HG03108 (cell line): ENCODE measurements at regions not wholly inside any gene's neighbourhood (a gene's known extent, or its start where the extent isn't known, plus 50 kb on each side); places are given as distances from the start of the nearest gene placed in this dataset.
A peak's percentile ranks its signal among the peaks of the same experiment; 100 is the strongest.

Source experiments
- ATAC-seq: cut with Tn5 transposase; IDR thresholded peaks from one replicate; pipeline ENCODE4 v1.9.1; 2021; ENCODE audit warnings: moderate library complexity; ENCODE audit not compliant: unreplicated experiment

DNA sequence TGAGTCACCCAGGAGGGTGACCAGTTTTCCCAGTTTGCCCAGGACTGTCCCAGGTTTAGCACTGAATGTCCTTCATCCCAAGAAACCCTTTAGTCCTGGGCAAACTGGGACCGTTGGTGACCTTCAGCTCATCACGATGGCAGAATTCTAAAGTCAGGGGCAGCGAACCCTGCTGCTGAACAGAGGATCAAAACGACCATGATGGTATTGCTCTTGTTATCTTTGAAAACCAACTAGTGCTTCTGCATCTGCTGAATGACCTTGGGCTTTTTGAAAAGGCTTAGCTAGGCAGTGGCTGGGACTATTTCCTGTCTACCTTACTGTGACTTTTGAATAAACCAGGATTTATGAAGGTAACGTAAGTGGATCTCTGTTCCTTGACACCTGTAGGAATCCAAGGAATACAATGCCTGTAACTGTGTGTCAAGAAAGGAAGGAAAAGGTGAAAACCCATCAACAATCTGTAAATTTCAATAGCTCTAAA lies 281.9 kb downstream of the SOX9 start:
- ATAC-seq = no peak

DNA sequence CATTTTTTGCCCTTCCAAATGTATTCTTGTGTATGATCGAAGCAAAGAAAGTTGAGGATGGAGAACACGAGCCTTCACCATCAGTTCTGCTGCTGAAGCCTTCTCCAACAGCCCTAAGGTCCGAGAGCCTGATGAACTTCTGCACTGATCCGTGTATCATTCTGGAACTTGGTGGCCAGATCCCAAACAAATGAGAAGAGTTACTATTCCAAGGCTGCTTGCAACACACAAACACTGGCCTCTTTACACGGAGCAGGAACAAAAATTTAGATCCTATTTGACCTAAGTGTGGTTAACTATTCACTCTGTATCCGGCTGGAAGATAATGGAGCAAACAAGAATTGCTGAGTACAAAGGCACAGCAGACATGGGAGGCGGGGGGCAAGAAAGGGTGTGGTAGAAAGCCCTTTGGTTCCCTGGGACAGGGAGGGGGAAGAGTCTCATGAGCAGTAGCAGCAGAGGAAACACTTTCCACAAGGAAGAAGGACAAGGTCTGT lies 282.9 kb downstream of the SOX9 start:
- ATAC-seq = no peak

DNA sequence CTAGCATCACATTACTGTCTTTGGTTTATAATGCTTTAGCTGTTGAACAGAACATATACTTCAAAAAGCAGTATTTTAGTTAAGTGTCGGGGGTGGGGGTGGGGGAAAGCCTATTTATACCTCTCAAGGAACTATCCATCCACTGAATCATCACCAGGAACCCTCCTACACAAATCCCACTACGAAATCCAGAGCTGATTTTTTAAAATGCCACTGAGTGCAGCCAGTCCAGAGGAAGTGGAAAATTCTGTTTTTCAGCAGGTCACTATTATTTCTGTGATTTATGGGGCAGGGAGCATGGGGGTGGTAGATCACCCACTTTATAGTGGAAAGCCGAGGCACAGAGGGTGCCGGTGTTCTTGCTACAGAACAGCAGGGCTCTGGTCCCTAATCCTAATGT lies 284.1 kb downstream of the SOX9 start:
- no peak for ATAC-seq

DNA sequence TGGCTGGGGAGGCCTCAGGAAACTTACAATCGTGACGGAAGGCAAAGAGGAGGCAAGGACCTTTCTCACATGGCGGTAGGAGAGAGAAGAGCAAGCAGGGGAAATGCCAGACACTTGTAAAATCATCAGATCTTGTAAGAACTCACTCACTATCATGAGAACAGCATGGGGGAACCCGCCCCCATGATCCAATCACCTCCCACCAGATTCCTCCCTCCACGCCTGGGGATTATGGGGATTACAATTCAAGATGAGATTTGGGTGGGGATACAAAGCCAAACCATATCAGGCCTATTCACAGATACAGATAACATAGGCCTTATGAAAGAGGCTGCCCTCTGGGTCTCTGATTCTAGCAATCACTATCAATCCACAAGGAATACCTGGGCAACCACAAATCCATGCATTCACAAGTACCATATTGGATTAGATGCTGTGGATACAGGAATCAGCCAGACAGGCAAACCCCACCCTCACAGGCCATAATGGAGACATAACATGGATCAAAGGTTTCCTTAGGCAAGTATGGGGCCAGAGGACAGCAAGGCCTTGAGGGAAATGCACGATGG lies 284.9 kb downstream of the SOX9 start:
- no peak for ATAC-seq

DNA sequence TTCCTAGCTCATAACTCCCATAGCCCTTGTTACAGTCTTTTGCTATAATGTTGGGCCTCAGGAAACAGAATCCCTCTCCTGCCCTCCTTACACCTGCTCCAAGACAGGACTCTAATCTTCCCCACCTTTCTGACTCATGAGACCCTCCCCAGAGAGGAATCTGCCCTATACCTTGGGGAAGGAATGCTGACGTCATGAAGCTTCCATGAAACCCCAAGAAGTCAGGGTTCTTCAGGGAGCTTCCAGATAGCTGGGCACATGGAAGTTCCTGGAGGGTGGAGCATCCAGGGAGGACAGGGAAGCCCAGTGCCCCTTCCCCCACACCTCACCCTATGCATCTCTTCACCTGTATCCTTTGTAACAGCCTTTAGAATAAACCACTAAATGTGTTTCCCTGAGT lies 285.7 kb downstream of the SOX9 start:
- ATAC-seq = no peak

DNA sequence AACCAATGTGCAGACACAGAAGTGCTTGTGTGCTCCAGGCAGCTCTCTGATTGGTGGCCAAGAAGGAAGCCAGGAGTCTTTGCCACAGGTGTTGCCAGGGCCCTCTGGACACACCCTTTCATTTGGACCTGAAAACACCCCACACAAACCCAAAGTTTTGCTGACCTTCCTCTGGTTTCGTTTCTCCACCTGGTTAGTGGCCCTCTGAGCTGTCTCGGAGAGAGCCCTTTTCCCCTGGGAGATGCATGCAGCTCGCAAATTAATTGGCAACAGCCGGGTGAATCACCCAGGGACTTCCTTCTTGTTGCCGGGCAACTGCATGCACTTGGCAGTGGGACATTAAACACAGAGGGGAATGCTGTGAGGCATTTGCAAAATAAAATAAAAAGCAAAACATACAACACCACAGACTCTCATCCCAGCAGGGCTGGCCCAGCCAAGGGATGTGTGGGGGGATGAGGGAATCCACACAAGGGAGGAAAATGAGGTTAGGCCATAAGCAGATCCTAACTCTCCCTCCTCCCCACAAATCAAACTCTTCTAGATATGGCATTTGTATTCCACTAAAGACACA lies 286.6 kb downstream of the SOX9 start:
- peak; percentile 69 for ATAC-seq

DNA sequence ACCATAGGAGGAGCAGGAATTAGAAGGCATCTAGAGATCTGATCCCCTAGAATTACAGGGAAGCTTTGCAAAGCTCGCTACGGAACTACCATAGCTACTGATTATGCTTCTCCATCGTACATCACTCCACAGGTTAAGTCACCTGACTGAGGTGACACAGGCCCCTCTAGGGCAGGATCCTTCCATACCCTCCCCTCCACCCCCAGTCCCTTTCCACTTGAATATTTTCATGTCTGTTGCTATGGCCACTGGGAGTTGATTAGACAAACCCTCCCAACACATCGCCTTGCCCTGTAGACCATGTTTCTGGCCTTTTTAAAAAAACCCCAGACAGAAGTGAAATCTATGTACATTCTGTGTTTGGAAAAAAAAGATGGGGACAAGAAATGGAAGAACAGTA lies 287.1 kb downstream of the SOX9 start:
- ATAC-seq = no peak

DNA sequence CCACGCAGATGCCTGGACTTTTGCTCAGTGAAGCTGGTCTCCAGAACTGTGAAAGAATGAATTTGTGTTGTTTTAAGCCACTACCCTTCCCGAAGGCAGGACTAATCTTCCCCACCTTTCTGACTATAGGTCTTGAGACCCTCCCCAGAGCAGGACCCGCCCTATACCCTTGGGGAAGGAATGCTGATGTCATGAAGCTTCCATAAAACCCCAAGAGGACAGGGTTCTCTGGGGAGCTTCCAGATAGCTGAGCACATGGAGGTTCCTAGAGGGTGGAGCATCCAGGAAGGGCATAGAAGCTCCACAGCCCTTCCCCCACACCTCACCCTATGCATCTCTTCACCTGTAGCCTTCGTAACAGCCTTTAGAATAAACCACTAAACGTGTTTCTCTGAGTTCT lies 287.8 kb downstream of the SOX9 start:
- no peak for ATAC-seq

DNA sequence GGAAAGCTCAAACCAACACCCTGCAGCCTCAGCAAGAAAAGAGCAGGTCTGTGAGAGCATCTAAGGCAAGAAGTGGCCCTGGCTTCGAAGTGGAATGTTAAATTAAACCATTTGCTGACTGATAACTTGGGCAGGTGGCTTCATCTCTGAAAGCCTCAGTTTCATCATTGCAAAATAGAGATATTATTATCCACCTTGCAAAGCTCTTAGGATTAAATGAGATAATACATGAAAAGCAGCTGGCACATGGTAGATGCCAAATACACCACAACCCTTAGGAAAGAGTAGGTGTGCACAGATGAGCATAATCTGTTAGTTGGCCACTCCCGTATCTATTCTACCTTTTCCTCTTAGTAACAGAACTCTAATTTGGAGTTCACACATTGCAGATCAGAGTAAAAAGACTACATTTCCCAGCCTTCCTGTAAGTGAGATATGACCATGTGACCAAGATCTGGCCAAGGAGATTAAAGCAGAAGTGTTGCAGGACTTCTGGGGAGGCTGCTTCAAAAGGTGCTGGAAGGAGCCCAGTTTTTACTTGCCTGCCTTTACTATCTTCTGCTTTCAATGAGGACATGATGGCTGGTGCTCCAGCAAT lies 288.7 kb downstream of the SOX9 start:
- no peak for ATAC-seq

DNA sequence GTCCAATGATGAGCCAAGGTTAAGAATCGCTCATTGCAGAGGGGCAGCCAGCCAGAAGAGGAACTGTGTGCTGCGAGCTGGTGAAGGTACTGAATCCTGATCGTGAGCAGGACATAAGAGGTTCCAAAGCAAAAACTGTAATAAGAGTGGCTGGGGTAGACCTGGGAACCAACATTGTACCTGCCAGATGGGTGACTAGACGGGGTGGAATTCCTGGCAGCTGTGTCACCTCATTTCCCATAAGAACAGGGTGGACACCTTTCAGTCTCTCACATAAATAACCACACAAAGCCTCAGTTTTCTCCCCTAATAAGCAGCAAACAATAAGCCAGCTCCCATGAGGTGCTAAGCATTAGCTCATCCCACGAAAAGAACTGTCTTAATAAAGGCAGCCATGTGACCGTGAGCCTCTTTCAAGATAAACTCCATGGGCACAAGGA lies 290.3 kb downstream of the SOX9 start:
- no peak for ATAC-seq

DNA sequence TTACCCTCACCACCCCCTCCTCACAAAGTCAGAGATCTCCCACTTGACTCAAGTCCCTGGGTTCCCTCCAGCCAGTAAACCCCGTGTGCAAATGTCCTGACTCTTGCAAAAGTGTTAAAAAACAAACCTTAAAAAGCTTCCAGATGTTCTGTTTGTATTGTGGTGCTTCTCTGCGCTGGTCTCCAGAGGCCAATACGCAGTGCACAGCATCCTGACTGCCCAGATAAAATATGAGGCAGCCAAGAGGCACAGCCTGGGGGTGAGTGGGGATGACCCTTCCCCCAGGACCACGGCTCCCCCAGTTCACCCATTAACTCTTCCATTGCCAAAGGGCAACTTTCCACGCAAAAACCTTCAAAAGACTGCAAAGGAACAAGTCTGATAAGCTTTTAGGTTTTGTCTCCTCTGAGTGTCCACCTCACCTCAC lies 291.8 kb downstream of the SOX9 start:
- no peak for ATAC-seq

DNA sequence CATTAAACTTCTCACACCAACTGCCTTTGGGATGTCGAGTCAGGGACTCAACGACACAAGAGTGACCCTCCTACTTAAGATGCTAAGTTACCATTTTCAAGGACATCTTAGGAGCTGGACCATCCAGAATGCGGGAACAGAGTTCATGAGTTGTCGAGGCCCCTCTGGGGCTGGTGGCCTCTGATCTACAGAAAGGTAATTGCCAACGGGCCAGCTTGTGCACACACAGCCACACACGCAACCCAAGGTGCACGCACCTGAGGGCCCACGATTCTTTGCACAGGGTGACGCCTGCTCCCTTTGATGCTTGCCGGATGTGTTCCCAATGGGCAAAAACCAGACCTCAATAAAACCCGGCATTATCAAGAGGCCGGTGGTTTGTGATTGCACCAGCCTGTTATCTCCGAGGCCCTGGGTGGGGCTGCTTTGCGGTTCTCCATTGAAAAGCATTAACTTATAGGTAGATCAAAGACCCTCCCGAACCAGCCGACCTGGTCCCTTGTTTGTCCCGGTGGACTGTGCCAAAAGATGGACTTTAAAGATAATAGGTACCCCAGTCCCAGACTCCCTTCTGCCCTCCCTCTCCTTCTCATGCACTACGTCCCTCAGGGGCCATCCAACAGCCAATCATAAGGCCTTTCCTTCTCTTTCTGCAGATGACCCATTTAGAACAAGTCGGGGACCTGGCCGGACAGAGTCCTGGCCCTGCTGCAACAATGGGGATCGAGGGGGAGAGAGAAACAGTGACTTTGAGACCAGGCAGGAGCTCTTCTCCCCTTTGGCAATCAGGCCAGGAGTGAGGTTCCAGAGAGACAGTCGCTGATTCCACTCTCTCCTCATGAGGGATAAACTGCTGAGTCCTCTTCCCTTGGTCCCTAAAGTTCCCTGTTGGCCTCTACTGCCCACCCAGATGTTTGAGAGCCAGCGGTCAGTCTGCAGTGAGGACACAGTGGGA lies 292.5 kb downstream of the SOX9 start:
- no peak for ATAC-seq

DNA sequence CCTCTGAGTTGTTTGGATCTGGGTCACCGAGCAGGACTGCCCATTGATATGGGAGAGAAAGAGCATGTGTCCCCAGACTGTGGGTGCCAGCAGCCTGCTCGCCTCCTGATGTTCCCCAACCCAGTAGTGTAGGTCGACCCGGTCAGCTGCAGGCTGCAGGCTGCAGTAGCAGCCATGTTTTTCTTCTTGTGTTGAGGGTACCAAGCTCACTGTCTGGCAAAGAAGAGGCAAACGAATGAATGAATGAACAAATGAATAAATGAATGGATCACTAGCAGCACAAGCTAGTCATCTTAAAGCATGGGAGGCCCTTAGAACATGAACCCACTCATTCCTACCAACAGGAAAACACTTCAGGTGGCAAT lies 293.2 kb downstream of the SOX9 start:
- ATAC-seq = no peak

DNA sequence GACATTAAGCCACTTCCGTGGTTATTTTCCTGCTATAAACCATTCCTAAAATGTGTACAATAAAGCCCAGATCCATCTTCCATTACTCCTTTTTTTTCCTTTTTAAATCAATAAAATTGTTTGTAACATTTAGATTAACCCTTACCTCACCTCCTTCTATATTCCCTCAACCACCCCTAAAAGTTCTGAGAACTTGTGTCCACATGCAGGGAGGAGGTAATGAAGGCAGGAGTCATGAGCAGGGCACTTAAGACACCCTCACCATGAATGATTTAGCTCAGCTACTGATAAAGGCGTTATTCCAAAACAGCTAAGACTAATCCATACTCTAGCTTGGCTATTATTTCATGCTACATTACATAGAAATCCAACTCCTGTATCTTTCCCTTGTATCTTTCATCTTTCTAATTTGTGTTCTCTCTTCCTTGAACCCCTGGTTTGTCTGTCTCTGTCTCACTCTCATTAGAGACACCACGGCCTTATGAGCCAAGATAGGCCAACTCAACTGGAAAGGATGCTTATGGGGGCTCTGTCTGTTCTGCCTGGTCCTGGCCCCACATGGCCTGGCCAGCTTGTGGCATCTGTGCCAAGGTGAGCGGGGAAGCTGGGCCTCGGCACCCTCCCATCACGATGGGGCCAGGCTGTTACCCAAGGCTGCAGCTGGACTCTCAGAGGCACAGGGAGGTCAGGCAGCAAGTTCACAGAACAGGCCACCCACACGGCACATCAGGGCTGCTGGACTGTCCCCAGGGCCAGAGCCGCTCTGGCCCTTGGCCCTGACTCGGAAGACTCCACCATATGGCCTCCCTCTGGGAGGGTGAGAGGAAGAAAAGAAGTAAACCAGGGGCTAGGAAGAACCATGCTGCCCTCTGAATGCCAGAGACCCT lies 294.4 kb downstream of the SOX9 start:
- no peak for ATAC-seq

DNA sequence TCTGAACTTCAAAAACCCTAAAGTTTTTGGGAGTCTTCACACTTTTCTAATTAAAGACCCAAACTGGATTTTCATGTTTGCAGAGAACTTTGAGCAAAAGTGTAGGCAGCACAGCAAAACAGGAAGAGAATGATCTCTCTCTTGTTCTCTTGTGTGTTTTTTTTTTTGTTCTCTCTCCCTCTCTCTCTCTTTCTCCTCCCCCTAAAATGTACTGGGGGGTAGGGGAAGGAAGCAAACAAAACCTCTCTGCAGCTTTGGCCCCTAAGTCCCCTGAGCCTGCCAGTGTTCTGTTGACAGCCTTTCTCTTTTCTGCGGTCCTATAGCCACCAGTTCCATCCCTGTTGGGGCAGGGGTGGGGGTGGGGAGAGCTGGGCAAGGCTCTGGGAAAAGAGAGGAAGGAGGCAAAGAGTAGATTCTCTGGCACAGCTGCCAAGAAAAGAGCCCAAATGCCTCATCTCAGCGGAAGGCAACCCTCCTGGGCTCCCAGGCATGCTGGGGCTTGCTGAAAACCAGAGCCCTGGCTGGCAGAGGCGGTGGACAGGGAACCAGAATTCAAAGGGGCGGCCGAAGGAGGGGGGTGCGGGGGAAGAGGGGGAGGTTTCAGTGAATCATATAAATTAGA lies 295.3 kb downstream of the SOX9 start:
- ATAC-seq = no peak

DNA sequence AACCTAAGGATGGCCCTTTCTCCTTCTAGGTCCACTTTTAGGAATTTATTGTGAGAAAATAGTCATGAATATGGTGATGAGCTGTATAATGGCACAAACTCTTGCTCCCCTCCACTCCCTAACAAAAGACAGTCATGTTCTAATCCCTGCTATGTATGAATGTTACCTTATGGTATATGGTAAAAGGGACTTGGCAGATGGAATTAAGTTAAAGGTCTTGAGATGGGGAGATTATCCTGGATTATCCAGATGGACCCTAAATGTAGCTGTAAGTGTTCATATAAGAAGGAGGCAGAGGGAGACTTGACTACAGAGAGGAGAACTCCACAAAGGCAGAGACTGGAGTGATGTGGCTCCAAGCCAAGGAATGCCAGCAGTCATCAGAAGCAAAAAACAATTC lies 296.1 kb downstream of the SOX9 start:
- no peak for ATAC-seq

DNA sequence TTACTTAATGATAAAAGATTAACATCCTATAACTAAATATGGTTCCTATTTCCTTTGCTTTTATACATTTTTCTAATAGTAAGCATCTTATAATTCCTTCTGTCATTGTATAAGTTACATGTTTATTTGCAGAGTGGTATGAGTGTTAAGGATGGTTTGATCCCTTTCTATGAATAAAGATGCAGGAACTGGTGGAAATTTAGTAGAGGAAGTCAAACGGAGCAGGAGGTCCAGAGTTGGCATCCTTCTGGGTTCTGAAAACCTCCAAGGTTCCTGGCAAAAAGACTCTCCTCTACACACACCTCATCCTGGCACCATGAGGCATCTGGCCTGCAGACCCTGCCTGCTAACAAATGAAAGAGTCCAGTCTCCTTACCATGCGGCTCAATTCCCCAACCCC lies 296.8 kb downstream of the SOX9 start:
- no peak for ATAC-seq

DNA sequence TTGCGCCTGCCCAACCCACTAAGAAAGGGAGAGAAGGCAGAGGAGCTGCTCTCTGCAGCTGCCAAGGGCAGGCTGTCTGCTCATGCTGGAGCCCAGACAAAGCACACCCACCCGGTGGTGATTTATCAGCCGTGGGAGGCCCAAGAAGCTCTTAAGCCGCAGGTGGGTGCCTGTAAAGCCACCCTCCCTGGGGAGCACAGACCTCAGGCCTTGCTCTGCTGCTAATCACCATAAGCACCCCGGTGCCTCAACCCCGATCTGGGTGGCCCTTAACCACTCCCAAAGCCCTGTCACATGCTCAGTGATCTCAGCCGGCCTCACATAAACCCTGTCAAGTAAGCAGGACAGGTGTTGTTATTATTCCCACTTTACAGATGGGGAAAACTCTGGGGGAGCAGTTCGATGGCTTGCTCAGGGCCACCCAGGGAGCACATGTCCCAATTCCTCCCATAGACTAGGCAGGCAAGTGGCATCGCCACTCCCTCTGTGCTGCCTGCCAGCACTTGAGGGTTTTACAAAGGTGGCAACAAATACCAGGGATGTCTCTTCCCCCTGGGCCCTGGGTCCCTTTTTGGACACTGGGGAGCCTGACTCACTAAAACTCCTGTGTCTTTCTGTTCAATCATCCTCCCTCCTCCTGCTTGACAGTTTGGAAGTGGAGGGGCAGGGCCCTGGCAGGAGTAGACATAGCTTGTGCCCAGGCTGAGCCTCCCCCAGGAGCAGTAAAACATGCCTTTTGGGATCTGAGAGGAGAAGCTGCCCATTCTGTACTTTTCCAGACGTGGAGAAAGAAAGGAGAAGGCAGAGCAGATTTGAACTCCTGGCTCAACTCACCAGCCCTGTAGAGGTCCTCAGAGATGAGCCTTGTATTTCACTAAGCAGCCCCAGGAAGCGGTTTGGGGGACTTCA lies 299.3 kb downstream of the SOX9 start:
- peak; percentile 34 for ATAC-seq

DNA sequence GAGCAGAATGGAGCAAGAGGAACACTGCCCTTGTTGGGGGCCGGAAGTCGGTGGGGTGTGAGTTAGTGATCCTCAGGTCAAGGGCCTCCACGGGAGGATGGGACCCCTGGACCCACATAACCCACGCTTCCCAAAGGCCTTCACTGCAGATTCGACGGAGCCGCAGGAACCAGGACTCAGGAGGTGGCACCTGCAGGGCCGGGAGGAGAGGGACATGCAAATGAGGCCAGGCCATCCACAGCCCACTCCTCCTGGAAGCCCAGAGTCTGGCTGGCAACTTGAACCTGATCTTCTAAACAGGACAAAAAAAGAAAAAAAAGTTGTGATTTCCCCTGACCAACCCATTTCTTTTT lies 299.9 kb downstream of the SOX9 start:
- no peak for ATAC-seq
